ENCODE measurements at regions not wholly inside any gene's neighbourhood (a gene's known extent, or its start where the extent isn't known, plus 50 kb on each side); places are given as distances from the start of the nearest gene placed in this dataset.
"Not testable (repeated sequence)": the region's sequence is repeated elsewhere in the genome, so short reads cannot be mapped to it uniquely, and the experiment has no call there.

DNA sequence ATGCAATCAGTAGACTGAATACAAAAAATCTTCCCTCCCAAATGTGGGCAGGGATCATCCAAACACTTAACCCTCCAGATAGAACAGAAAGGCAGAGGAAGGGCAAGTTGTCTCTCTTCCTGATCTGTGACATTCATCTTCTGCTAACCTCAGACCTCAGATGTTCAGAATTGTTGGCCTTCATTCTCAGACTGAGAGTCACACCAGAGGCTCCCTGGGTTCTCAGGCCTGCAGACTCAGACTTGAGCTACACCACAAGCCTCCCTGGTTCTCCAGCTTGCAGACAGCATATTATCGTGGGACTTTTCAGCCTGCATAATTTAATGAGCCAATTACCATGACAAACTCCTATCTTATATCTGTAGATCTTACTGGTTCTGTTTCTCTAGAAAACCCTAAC lies 1471.6 kb upstream of the ADGRL3 start:
- no peak for DNase-seq

DNA sequence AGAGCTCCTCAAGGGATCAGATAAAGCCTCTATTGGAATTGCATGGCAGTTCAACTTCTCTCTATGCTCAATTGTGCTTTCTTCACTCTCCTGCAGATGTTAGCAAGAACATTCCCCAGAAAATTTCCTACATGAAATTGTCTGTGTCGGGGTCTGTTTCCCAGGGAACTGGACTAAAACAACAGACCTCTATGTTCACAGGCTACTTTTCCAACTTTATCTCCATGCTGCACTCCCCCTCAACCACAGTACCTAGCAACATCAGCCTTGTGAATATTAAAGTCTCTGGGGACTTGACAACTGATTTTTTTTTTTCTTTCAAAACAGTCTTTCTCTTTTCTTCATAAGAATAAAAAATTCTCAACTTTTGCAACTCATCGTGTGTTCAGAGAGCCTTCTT lies 1470.8 kb upstream of the ADGRL3 start:
- no peak for DNase-seq

DNA sequence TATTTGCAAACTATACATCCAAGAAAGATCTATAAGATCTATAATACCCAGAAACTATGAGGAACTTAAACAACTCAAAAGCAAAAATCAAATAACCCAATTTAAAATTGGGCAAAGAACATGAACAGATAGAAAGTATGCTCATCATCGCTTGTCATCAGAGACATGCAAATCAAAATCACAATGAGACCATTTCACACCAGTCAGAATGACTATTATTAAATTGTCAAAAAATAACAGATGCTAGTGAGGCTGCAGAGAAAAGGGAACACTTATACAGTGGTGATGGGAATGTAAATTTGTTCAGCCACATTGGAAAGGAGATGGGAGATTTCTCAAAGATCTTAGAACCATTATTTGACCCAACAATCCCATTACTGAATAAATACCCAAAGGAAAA lies 1451.7 kb upstream of the ADGRL3 start:
- no peak for DNase-seq

DNA sequence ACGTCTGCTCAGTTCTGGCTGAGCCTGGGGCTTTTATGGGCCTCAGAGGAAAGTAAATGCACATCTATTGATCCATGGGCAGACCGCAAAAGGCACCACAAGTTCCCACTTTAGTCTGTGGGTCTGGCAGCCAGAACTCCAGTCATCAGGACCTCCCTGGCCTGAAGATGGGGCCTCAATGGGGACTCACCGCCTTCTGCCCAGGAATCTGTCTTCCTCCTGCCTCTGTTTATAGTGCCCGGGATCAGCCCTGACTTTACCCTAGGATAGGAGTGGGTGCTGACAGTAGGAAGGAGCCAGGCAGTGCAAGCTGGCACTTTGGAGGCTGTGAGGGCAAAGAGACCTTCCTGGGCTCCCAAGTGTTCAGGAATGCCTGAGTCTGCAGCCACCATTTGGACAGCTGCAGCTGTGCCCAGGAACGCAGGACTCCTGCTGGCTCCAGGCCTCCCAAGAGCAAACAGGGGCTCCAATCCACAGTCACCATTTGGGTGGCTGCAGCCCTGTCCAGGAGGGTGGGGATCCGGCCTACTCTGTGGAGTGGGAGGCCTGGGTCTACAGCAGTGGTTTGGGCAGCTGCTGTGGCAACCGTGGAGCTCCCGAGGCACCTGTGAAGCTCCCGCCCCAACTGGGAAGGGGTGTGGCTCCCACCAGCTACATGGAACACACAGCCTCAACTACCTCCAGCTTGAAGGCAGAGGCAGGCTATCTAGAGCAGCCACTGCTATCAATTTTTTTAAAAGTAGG lies 1440.9 kb upstream of the ADGRL3 start:
- no peak for DNase-seq

DNA sequence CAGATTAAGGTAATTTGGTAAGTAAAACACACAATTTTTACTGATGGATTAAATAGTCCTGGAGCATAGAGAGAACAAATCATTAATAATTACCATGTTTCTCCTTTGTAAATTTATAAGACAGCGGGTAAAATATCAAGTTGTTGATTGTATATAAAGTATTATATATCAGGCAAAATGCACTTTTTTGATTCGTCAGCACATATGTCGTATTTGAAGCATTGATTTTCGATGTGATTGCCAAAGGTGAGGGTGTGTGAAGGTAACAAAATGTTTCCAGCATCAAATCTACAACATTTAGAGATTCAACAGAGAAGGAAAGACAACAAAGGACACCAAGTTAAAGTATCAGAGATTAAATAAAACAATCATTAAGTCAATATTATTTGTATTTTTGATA lies 1437.8 kb upstream of the ADGRL3 start:
- DNase-seq, result no peak

DNA sequence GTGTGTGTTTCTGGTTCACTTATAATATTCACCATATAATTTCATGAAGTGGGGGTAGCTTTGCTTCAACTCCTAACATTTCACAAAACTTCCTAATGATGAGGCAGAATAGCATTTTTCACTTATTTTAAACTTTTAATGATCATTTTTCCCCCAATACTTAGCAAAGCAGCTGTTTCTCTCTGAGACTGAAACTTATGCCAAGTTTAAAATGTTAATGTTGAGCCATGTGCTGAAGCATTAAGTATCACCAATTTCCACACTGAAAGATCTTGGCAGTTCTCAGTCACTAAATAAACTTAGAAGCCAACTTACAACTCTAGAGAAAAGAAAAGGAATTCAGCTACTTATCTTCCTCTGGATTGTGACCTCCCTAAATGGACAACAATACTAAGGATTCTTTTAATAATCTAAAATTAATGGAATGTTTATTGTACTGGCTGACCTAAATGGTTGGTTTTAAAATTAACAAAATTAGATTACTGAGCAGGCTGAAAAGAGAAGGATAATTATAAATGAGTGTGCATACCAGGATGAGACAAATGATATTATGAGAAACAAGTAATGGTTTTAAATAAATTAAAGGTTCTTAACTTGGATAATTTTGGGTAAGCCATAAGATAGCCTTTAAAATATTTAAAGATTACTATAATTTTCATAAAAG lies 1429.4 kb upstream of the ADGRL3 start:
- DNase-seq, result no peak

DNA sequence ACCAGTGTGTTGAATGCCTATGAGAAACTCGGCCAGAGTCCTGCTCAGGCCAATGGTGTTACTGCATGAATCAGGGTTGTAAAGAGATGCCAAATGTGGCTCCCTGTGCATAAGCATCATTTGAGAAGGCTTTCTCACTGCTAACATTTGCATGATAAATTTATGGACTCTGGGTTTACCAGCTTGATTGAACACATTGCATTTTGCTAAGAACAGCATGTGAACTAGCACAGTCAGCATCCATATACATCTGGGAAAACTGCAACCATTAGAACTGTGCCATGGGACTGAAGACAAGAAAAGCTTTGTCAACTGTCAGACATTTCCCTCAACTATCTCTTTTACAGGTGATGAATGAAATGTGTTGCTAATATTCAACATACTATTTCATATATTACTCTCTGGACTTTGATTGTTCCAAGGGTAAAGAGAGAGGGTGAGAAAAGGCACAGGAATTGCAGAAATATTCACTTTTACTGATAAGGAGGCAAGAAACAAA lies 1427.4 kb upstream of the ADGRL3 start:
- no peak for DNase-seq

DNA sequence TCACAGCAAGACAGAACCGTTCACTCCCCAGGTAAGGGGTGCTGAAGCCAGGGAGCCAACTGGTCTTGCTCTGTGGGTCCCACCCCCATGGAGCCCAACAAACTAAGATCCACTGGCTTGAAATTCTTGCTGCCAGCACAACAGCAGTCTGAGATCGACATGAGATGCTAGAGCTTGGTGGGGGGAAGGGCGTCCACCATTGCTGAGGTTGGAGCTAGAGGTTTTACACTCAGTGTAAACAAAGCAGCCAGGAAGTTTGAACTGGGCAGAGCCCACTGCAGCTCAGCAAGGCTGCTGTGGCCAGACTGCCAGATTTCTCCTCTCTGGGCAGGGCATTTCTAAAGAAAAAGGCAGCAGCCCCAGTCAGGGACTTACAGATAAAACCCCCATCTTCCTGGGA lies 1419.9 kb upstream of the ADGRL3 start:
- DNase-seq, result not testable (repeated sequence)

DNA sequence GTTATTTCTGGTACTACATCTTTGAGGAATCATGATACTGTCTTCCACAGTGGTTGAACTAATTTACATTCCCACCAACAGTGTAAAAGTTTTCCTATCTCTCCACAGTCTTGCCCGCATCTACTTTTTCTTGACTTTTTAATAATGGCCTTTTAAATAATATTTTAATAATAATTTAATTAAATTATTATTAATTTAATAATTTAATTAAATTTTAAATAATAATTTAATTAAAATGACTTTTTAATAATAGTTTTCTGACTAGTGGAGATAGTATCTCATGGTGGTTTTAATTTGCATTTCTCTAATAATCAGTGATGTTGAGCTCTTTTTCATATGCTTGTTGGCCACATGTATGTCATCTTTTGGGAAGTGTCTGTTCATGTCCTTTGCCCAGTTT lies 1395.0 kb upstream of the ADGRL3 start:
- DNase-seq, result no peak

DNA sequence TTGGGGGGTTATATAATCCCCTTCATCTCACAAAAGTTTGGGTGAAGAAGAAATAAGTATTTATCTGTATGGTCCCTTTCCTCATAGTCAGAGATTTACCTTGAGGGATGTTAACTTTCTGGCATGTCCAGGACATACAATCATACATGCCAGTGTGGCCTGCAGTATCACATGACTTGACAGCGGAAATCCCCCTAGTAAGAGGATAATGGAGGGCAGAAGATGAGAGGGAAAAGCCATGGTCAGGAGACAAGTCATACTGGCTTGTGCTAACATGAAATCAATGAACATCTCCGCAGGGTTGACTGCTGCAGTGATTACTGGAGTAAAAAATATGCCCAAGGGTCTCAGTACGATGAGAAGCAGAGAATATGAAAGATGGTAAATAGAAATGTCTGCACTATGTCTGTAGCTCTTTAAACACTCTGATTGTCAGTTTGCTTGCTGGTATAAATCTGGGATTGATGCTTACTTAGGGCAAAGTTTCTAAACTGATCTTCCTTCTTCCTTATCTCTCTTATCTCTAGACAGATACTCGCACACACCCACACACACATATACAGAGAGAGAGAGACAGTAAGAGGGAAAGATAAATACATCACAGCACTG lies 1385.6 kb upstream of the ADGRL3 start:
- DNase-seq, result no peak

DNA sequence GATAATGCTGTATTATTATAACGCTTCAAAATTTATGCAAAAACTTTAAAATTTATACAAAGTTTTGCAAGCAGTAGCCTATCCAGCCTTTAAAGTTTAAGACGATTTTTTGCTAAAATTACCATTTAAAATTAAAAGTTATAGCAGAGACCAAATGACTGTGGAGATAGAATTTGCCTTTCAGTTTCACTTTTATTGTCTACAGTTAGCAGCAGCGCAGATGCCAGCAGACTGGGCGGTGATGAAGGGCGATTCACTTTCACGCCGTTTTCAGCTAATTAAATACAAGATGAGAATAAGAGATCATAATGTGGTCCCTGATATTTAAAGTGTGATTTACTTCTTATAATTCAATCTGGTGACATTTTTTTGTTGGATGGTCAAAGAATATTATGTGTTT lies 1381.5 kb upstream of the ADGRL3 start:
- DNase-seq, result no peak

DNA sequence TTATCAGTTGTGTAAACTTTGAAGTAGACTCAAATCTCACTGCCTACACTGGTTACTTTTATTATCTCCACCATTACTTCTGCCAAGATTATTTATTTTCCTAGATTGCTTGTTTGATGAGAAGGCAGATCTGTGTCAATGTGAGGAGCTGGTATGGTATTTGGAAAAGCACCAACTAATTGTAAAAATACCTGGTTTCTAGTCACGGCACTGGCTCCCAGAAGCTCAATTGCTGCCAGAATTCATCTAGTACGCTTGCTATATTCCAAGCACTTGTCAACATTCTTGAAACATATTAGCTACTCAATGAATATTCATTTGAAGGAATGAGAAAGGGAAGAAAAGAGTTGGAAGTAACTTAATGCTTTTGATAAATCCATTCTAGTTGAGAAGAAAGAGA lies 1376.8 kb upstream of the ADGRL3 start:
- no peak for DNase-seq

DNA sequence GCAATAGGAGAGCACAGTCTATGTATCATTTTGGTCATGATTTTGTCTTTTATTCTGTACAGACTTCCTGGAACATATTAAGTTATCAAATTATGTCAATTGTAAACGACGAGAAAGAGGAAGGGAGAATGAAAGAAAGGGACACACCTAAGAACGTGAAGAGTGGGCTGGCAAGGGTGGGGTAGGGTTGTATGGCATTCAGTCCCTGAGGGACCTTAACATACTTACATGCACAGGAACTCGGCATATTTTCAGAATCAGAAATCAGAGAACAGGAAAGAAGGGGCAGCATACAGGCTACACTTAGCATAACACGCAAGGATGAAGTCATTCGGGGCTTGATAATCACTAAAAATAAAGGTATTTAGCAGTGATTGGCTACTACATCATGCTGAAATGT lies 1375.0 kb upstream of the ADGRL3 start:
- no peak for DNase-seq

DNA sequence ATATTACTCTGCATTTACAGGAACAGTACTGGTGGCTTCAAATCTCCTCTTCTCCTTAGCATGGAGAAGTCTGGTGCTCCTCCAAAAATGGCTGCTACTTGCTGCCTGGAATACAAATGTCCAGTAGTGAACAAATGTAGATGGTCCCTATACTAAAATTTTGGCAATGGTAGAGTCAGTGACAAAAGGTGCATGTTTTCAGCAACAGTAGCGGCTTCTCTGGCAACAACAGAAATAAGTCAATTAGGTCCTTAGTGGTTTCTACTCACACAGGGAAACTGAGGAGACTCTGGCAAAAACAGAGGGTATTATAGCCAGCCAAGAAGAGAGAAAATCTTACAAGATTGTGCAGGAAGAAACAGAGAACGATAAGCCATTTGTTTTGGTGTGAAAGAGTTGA lies 1368.4 kb upstream of the ADGRL3 start:
- DNase-seq, result no peak

DNA sequence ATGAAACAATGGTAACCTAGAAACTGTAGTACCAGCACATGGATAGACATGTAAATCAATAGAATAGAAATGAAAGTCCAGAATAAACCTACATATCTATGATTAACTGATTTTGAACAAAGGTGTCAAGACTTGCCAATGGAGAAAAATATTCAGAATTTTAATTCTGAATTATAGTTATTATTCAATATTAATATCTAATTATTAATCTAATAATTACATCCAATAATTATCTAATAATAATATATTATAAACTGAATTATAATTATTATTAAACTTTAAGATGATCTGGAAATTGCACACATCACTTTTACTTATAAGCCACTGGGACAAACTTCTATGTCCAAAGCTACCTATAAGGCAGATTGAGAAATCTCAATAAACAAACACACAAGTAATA lies 1365.2 kb upstream of the ADGRL3 start:
- DNase-seq, result no peak

DNA sequence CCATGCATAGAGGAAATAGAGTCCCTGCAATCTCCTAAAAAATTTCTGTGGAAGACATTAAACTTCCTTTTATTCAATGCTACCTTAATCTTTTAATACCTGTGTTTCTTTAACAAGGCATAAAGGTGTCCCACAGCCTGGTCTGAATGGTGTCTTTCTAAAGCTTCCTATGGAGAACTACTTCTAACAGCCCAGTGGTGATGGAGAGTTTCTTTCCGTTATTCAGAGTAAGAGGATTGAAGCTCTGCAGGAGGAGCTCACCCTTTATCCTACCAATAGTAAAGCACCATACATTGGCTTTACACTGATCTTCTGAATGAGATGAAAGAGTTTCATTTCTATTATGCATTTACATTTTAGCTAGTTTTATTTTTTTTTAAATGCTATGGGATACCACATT lies 1362.4 kb upstream of the ADGRL3 start:
- no peak for DNase-seq

DNA sequence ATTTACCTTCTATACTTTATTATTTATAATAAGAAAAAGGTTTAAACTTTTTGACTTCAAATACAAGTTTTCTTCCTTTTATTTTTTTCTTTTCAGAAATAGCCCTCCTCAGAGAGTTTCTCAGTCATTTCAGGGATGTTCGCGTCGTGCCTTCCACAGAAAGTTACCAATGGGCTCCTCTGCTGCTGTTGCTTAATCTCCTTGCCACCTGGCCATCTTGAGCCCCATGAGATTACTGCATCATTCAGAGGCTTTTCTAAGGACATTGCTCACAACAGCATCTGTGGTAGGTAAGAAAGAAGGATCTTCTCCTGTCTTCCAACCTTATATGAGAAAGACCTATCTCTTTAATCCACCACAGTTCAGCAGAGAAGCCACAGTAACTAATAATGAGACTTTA lies 1361.9 kb upstream of the ADGRL3 start:
- no peak for DNase-seq

DNA sequence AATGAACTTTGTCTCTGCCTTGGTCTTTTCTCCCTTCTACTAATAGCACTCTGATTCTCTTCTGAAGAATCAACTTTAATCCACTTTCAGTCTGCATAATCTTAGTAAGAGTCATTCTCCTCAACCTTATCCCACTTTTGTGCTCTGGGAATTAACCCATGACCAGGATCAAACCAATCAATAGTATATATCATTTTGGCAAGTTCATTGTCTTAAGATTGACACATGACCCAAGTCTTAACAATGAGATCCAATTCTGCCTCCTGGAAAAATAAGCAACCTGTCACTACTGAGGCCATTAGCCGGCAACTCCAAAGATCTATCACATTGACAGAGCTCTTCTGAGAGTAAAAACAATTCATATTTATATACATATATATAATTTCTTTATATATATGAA lies 1358.4 kb upstream of the ADGRL3 start:
- DNase-seq, result no peak

DNA sequence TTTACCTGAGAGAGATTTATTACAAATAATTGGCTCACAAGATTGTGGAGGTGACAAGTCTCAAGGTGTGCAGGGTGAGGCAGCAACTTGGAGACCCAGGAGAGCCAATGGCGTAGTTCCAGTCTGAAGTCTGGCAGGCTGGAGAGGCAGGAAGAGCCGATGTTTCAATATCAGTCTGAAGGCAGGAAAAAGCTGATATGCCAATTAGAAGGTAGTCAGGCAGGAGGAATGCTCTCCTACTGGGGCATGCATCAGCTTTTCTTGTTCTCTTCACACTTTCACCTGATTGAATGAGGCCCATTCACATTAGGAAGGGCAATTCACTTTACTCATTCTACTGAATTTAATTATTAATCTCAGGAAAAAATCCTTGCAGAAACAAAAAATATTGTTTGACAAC lies 1351.7 kb upstream of the ADGRL3 start:
- no peak for DNase-seq

DNA sequence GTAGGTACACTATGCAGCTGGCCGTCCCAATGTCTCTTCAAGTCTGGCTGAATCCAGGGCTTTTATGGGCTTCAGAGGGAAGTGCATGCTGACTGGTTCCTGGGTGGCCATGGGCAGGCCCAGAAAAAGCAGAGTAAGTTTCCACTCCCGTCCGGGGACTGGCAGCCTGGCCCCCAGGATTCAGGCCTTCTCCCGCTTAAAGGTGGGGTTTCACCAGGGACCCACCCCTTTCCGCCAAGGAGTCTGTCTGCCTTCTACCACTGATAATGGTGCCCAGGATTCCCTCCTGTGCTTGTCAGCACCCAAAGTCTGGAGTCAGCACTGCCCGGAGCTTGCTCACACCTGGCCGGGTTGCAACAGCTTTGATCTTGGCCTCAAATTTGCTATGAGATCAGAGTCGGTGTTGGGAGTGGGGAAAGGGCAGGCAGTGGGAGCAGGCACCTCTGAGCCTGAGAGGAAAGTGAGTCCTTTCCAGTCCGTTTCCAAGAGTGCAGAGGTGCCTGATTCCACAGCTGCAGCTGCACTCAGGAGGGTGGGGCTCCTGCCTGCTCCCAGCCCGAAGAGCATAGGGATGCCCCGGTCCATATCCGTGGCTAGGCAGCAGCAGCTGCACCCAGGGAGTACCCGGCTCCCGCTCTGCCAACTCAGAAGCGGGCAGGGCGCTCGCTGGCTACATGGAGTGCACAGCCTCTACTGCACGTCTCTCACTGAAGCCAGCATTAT lies 1344.3 kb upstream of the ADGRL3 start:
- no peak for DNase-seq

DNA sequence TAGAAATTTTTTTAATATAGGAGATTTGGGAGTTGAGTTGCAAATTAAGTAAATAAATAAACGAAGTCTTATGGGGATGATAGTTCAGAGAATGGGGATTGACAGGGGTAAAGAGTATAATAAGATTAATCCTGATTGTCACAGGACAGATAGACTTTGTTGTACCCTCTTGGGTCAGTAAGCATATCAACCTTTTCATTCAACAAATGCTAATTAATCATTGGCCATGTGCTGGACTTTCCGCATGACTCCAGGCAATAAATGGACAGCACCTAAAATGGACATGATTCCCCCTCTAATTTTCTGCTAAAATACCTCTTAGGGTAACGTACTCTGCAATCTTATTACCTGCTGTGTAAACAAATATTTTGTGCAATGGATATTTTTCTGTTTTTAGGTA lies 1331.1 kb upstream of the ADGRL3 start:
- no peak for DNase-seq

DNA sequence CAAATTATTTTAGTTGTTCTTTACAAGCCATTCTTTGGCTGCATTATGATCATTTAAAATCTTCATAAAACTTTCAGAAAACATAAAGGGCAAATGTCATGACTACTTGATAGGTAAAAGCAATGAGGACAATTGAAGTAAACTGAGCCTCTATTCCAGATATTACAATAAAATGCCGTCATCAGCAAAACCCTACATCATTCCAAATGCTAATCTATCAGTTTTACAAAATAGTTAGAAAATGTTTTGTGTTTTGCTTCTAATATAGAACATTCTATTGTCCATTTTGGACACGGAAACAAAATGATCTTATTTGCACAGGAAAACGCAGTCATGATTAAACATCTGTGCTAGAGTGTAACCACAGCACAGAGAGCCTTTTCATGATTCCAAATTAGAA lies 1330.6 kb upstream of the ADGRL3 start:
- no peak for DNase-seq

DNA sequence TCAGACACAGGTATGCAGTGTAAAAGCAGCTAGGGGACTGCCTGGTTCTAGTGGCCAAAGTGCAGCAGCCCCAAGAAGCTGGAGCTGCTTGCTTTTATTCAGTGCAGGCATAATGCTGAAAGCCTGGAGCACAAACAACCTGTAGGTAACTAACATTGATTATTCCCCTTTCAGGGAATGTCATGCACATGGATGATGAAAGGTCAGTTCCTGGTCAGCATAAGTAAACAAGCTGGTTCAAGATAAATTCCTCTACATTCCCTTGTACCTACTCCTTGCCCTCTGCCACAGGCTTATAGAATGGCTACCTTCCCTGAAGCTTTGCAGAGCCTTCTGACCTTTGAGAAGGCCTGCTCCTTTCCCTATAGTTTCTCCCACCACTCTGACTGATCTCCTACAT lies 1318.5 kb upstream of the ADGRL3 start:
- DNase-seq, result no peak

DNA sequence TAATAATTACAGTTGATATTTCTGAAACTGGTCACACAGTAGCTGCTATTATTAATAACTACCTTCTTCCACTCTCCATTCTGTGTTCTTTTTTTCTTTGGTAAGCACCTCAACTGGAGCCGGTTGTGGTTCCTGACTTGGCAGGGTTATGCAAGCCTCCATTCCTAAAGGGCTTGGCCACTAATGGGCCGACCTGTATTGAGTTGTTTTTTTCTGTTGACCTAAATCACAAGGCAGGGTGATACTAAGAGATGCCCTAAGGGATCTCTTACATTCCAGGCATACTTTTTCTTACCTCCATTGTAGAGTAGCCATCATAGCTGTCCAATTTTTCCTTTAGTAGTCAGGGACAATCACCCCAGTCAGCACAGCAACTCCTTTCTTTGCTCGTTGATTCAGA lies 1295.8 kb upstream of the ADGRL3 start:
- no peak for DNase-seq

All from NCI-H1048 (cell line).